HG03064 (cell line): ENCODE measurements at regions not wholly inside any gene's neighbourhood (a gene's known extent, or its start where the extent isn't known, plus 50 kb on each side); places are given as distances from the start of the nearest gene placed in this dataset.
"Not testable (repeated sequence)": the region's sequence is repeated elsewhere in the genome, so short reads cannot be mapped to it uniquely, and the experiment has no call there.

Experiments
- ATAC-seq: cut with Tn5 transposase; IDR thresholded peaks from one replicate; pipeline ENCODE4 v1.9.1; 2021; ENCODE audit warnings: low read depth; ENCODE audit not compliant: unreplicated experiment

DNA sequence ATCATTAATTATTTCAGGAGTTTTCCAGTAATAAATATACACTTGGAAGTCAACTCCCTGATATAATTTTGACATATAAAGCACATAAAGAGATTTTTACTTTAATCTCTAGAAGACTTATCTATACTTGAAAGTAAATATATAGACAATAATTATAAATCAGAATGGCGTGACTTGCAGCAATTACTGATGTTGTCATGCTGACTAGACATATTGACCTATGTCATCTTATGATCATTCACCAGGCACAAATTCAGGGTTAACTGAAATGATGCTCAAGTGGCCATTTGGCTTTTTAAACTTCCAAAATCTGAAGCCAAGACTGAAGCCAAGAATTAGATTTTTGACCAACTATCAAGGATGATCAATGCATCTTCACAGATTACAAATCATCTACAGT lies 192.2 kb downstream of the MCHR2 start:
- ATAC-seq: no peak

- ATAC-seq: no peak
Observed at GRCh38 chr6:99802396-99803031, 191.5 kb downstream of the MCHR2 start.

GRCh38 chr6:99808992-99809391 lies 185.0 kb downstream of the MCHR2 start:
- ATAC-seq: no peak

- ATAC-seq: no peak
Observed at GRCh38 chr6:99810295-99810694, 183.7 kb downstream of the MCHR2 start.

- ATAC-seq: no peak
Observed at GRCh38 chr6:99810942-99811620, 182.9 kb downstream of the MCHR2 start.

GRCh38 chr6:99811636-99812035 lies 182.4 kb downstream of the MCHR2 start:
- no peak for ATAC-seq

- no peak for ATAC-seq
Observed at GRCh38 chr6:99813565-99813964, 180.5 kb downstream of the MCHR2 start.

- no peak for ATAC-seq
Observed at GRCh38 chr6:99814230-99814928, 179.6 kb downstream of the MCHR2 start.

GRCh38 chr6:99816795-99817194 lies 177.2 kb downstream of the MCHR2 start:
- ATAC-seq: no peak

DNA sequence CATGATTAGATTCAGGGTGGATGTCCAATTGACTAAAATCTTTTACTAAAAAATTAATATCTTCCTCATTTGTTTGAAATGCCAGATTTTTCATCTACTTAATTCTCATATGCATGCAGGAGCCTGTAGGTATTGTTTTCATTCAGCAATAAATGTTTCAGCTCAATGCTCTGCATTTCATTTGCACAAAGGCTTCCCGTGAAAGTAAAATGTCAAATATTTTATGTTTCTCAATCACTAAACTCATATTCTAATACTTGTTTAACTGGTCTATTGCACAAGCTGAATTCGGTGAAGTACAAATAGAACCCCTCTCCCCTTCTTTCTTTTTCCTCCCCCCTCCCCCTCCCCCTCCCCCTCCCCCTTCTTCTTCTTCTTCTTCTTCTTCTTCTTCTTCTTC lies 175.9 kb downstream of the MCHR2 start:
- ATAC-seq: no peak

- ATAC-seq: no peak
Observed at GRCh38 chr6:99819853-99820252, 174.2 kb downstream of the MCHR2 start.

DNA sequence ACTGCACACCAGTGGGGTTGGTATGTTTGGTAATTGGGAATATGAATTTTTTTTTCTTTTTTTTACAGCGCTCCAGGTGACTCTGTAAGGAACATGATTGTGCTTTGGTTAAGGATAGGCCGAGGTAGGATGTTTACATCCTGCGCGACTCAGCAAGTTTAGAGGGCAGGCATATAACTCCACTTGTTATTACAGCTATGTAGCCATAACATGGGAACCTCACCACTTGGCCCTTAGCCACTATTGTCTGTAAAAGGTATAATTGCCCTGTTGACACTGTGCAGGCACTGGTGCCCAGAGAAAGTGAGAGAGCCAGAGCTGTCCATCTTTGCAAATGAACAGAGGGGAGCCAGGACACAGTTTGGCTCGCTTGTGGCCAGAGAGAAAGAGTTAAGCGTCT lies 172.9 kb downstream of the MCHR2 start:
- ATAC-seq: no peak

DNA sequence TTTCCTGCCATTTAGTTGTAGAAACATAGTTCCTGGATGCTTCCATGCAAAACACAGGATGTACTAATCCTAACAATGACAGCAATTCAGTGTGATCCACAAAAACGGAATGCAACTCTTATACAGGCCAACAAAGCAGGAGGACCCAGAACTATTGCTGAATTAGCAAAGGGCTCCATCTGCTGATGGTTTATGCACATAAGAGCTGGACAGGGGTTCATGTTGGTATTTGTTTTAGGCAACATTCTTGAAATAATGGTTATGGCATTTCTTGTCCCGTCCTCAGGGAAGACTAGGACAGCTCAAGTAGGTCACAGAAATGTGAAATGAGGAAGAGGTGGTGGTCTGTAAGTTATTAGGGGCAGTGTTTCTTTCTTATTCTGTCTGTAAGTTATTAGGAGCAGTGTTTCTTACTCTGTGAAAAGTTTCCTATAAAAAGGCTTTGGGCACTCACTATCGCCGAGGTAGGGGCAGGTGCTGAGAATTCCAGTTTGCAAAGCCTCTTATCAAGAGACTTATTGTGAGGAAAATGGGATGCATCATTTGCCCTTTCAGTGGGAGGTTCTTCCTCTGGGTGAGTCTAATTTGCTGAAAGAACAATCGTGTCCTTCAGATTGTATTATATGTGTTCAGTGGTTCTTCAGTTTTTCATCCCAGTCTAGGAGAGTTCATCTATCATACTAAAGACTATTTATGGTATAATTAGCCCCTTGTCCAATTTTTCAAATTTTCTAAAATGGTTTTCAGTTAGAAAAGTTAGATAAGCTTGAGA lies 171.1 kb downstream of the MCHR2 start:
- ATAC-seq: peak; percentile 65

DNA sequence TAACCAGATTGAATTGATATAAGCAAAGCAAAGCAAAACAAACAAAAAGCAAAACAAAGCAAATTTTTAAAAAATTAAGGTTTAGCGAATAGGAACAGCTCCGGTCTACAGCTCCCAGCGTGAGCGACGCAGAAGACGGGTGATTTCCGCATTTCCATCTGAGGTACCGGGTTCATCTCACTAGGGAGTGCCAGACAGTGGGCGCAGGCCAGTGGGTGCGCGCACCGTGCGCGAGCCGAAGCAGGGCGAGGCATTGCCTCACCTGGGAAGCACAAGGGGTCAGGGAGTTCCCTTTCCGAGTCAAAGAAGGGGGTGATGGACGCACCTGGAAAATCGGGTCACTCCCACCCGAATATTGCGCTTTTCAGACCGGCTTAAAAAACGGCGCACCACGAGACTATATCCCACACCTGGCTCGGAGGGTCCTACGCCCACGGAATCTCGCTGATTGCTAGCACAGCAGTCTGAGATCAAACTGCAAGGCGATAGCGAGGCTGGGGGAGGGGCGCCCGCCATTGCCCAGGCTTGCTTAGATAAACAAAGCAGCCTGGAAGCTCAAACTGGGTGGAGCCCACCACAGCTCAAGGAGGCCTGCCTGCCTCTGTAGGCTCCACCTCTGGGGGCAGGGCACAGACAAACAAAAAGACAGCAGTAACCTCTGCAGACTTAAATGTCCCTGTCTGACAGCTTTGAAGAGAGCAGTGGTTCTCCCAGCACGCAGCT lies 170.3 kb downstream of the MCHR2 start:
- not testable (repeated sequence) for ATAC-seq

GRCh38 chr6:99833034-99833433 lies 161.0 kb downstream of the MCHR2 start:
- no peak for ATAC-seq

DNA sequence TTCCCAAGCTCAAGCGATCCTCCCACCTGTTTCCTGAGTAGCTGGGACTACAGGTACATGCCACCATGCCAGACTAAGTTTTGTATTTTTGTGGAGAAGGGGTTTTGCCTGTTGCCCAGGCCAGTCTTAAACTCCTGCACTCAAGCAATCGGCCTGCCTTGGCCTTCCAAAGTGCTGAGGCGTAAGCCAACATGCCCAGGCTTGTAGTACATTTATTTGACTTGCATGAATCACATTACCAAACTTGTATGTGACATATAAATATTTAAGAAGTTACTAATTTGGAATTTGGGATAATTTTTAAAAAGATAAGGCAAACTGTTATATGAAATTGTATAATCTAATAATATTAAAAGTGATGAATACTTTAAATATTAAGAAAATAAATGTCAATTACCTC lies 157.6 kb downstream of the MCHR2 start:
- ATAC-seq: no peak

GRCh38 chr6:99838607-99839006 lies 155.4 kb downstream of the MCHR2 start:
- no peak for ATAC-seq

DNA sequence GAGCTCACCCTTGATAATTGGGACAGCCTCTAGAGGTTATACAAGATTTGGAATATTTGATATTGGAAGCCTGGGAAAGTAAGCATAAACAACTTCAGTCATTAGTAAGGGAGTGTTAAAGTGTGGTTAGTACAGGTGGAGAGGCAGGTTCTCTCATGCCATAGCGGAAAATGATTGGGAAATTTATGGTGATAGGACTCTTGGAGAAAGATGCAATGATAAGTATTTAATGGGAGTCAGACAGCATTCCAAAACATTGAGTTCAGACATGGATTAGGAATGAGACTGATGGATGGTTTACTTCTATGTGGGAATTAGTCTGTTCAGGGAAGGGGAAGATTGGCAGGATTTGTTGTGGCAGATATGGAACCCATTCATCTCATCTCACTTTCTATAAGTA lies 152.7 kb downstream of the MCHR2 start:
- no peak for ATAC-seq

- no peak for ATAC-seq
Observed at GRCh38 chr6:99846006-99846405, 148.0 kb downstream of the MCHR2 start.

GRCh38 chr6:99850841-99851240 lies 143.2 kb downstream of the MCHR2 start:
- ATAC-seq: no peak
